HepG2 (cell line): ENCODE measurements at regions not wholly inside any gene's neighbourhood (a gene's known extent, or its start where the extent isn't known, plus 50 kb on each side); places are given as distances from the start of the nearest gene placed in this dataset.
A peak's percentile ranks its signal among the peaks of the same experiment; 100 is the strongest.

Experiments used
- HIVEP1 ChIP-seq: sonication (generic); formaldehyde crosslinking; IDR thresholded peaks from 2 replicates; pipeline ENCODE4 v1.4.0; 2020; ENCODE audit warnings: mild to moderate bottlenecking, missing genetic modification reagents
- ISX ChIP-seq: sonication (generic); formaldehyde crosslinking; conservative IDR thresholded peaks from 2 replicates; pipeline ENCODE4 v1.5.0; 2020; ENCODE audit warnings: missing genetic modification reagents
- KDM1A ChIP-seq: IDR thresholded peaks from 2 replicates; pipeline ENCODE4 v1.6.1; 2016; ENCODE audit warnings: missing compliant biosample characterization
- KDM6A ChIP-seq: IDR thresholded peaks from 2 replicates; pipeline ENCODE4 v1.6.1; 2016; ENCODE audit warnings: low read depth
- KMT2A ChIP-seq: sonication (generic); formaldehyde crosslinking; IDR thresholded peaks from 2 replicates; pipeline ENCODE4 v1.4.0; 2020; ENCODE audit warnings: missing genetic modification reagents
- NFRKB ChIP-seq: fragments of 450-650 bp; IDR thresholded peaks from 2 replicates; pipeline ENCODE4 v1.6.1; 2017
- TEAD2 ChIP-seq: sonication (generic); formaldehyde crosslinking; IDR thresholded peaks from 2 replicates; pipeline ENCODE4 v1.9.0; 2021; ENCODE audit warnings: missing genetic modification reagents
- ZNF317 ChIP-seq: sonication (generic); formaldehyde crosslinking; IDR thresholded peaks from 2 replicates; pipeline ENCODE4 v1.5.0; 2020; ENCODE audit warnings: mild to moderate bottlenecking, missing genetic modification reagents
- ZNF354B ChIP-seq: sonication (generic); formaldehyde crosslinking; IDR thresholded peaks from 2 replicates; pipeline ENCODE4 v1.8.0; 2022; ENCODE audit warnings: mild to moderate bottlenecking, missing genetic modification reagents
- ZNF530 ChIP-seq: sonication (generic); formaldehyde crosslinking; IDR thresholded peaks from 2 replicates; pipeline ENCODE4 v1.5.0; 2020; ENCODE audit warnings: low read depth, mild to moderate bottlenecking, missing genetic modification reagents
- ZNF83 ChIP-seq: sonication (generic); formaldehyde crosslinking; IDR thresholded peaks from 2 replicates; pipeline ENCODE4 v1.4.0; 2020; ENCODE audit warnings: missing genetic modification reagents, mild to moderate bottlenecking, borderline replicate concordance
- ZNF878 ChIP-seq: sonication (generic); formaldehyde crosslinking; IDR thresholded peaks from 2 replicates; pipeline ENCODE4 v1.8.1; 2023; ENCODE audit warnings: mild to moderate bottlenecking, missing genetic modification reagents, moderate library complexity
- ZNF883 ChIP-seq: sonication (generic); formaldehyde crosslinking; IDR thresholded peaks from 2 replicates; pipeline ENCODE4 v1.5.1; 2020; ENCODE audit warnings: mild to moderate bottlenecking, missing genetic modification reagents; ENCODE audit errors: not compliant biosample characterization
- TF ChIP-seq, protein P1 (sequence below): IDR thresholded peaks from 2 replicates; pipeline ENCODE4 v1.6.1; 2012; ENCODE audit warnings: low read length, improper control_type of control experiment
- TF ChIP-seq, protein P2 (sequence below): sonication (generic); formaldehyde crosslinking; IDR thresholded peaks from 2 replicates; pipeline ENCODE4 v1.8.0; 2022; ENCODE audit warnings: mild to moderate bottlenecking, missing genetic modification reagents
- TF ChIP-seq, protein P3 (sequence below): sonication (generic); formaldehyde crosslinking; IDR thresholded peaks from 2 replicates; pipeline ENCODE4 v1.5.0; 2020; ENCODE audit warnings: mild to moderate bottlenecking, missing genetic modification reagents
- TF ChIP-seq, protein P4 (sequence below): IDR thresholded peaks from 2 replicates; pipeline ENCODE4 v1.4.0; 2020; ENCODE audit warnings: mild to moderate bottlenecking, missing genetic modification reagents
- TF ChIP-seq, protein P5 (sequence below): sonication (generic); formaldehyde crosslinking; IDR thresholded peaks from 2 replicates; pipeline ENCODE4 v1.8.0; 2022; ENCODE audit warnings: low read depth, missing genetic modification reagents

DNA sequence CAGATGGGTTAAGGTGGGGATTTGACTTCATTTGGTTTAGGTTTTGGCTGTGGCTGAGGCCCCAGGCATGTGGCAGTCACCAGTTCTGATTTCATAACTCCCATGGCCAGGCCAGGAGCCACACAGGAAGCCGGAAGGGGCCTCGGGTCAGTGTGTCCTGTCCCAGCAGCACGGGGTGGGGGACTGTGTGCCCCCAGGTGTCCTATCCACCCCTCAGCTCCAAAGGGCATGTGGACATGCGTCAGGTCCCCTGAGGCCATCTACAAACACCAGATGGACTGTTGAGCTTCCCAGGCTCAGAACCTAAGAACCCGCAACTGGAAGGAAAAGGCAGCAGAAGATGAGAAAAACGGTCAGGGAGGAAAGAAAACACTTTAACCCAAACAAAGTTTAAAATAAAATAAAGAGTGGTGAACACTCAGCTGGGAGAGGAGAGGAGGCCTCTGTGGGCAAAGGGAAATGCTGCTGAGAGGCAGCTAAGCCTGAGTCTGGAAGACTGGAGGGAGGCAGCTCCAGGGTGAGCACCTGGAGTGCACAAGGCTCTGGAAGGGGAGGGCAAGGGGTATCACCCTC is 260.8 kb downstream of the AUH start (continued):
- TF ChIP-seq ZNF530 (CRISPR knock-in tag), result no peak
- no peak for TF ChIP-seq NFRKB
- TF ChIP-seq ZNF83 (CRISPR knock-in tag), result no peak
- TF ChIP-seq KMT2A (CRISPR knock-in tag), result no peak
- peak; percentile 80 for TF ChIP-seq KDM6A (CRISPR knock-in tag)
- TF ChIP-seq, protein P1, sequence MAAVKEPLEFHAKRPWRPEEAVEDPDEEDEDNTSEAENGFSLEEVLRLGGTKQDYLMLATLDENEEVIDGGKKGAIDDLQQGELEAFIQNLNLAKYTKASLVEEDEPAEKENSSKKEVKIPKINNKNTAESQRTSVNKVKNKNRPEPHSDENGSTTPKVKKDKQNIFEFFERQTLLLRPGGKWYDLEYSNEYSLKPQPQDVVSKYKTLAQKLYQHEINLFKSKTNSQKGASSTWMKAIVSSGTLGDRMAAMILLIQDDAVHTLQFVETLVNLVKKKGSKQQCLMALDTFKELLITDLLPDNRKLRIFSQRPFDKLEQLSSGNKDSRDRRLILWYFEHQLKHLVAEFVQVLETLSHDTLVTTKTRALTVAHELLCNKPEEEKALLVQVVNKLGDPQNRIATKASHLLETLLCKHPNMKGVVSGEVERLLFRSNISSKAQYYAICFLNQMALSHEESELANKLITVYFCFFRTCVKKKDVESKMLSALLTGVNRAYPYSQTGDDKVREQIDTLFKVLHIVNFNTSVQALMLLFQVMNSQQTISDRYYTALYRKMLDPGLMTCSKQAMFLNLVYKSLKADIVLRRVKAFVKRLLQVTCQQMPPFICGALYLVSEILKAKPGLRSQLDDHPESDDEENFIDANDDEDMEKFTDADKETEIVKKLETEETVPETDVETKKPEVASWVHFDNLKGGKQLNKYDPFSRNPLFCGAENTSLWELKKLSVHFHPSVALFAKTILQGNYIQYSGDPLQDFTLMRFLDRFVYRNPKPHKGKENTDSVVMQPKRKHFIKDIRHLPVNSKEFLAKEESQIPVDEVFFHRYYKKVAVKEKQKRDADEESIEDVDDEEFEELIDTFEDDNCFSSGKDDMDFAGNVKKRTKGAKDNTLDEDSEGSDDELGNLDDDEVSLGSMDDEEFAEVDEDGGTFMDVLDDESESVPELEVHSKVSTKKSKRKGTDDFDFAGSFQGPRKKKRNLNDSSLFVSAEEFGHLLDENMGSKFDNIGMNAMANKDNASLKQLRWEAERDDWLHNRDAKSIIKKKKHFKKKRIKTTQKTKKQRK, result no peak
- TF ChIP-seq ISX (CRISPR knock-in tag), result no peak
- peak; percentile 63; the same call in 1 of the 2 replicates for TF ChIP-seq KDM1A
- peak; percentile 81 for TF ChIP-seq HIVEP1 (CRISPR knock-in tag)
- no peak for TF ChIP-seq ZNF883 (CRISPR knock-in tag)
- TF ChIP-seq, protein P2, sequence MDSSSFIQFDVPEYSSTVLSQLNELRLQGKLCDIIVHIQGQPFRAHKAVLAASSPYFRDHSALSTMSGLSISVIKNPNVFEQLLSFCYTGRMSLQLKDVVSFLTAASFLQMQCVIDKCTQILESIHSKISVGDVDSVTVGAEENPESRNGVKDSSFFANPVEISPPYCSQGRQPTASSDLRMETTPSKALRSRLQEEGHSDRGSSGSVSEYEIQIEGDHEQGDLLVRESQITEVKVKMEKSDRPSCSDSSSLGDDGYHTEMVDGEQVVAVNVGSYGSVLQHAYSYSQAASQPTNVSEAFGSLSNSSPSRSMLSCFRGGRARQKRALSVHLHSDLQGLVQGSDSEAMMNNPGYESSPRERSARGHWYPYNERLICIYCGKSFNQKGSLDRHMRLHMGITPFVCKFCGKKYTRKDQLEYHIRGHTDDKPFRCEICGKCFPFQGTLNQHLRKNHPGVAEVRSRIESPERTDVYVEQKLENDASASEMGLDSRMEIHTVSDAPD, result peak; percentile 97
- TF ChIP-seq ZNF354B (CRISPR knock-in tag), result no peak
- TF ChIP-seq, protein P3, sequence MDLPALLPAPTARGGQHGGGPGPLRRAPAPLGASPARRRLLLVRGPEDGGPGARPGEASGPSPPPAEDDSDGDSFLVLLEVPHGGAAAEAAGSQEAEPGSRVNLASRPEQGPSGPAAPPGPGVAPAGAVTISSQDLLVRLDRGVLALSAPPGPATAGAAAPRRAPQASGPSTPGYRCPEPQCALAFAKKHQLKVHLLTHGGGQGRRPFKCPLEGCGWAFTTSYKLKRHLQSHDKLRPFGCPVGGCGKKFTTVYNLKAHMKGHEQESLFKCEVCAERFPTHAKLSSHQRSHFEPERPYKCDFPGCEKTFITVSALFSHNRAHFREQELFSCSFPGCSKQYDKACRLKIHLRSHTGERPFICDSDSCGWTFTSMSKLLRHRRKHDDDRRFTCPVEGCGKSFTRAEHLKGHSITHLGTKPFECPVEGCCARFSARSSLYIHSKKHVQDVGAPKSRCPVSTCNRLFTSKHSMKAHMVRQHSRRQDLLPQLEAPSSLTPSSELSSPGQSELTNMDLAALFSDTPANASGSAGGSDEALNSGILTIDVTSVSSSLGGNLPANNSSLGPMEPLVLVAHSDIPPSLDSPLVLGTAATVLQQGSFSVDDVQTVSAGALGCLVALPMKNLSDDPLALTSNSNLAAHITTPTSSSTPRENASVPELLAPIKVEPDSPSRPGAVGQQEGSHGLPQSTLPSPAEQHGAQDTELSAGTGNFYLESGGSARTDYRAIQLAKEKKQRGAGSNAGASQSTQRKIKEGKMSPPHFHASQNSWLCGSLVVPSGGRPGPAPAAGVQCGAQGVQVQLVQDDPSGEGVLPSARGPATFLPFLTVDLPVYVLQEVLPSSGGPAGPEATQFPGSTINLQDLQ (CRISPR knock-in tag), result no peak
- peak; percentile 89 for TF ChIP-seq ZNF878 (CRISPR knock-in tag)
- 0 out of 2 replicates have a peak, but pooled peaks have one; percentile 13 for TF ChIP-seq TEAD2 (CRISPR knock-in tag)
- TF ChIP-seq, protein P4, sequence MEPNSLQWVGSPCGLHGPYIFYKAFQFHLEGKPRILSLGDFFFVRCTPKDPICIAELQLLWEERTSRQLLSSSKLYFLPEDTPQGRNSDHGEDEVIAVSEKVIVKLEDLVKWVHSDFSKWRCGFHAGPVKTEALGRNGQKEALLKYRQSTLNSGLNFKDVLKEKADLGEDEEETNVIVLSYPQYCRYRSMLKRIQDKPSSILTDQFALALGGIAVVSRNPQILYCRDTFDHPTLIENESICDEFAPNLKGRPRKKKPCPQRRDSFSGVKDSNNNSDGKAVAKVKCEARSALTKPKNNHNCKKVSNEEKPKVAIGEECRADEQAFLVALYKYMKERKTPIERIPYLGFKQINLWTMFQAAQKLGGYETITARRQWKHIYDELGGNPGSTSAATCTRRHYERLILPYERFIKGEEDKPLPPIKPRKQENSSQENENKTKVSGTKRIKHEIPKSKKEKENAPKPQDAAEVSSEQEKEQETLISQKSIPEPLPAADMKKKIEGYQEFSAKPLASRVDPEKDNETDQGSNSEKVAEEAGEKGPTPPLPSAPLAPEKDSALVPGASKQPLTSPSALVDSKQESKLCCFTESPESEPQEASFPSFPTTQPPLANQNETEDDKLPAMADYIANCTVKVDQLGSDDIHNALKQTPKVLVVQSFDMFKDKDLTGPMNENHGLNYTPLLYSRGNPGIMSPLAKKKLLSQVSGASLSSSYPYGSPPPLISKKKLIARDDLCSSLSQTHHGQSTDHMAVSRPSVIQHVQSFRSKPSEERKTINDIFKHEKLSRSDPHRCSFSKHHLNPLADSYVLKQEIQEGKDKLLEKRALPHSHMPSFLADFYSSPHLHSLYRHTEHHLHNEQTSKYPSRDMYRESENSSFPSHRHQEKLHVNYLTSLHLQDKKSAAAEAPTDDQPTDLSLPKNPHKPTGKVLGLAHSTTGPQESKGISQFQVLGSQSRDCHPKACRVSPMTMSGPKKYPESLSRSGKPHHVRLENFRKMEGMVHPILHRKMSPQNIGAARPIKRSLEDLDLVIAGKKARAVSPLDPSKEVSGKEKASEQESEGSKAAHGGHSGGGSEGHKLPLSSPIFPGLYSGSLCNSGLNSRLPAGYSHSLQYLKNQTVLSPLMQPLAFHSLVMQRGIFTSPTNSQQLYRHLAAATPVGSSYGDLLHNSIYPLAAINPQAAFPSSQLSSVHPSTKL (CRISPR knock-in tag), result peak; percentile 87
- TF ChIP-seq ZNF317 (CRISPR knock-in tag), result peak; percentile 88
- TF ChIP-seq, protein P5, sequence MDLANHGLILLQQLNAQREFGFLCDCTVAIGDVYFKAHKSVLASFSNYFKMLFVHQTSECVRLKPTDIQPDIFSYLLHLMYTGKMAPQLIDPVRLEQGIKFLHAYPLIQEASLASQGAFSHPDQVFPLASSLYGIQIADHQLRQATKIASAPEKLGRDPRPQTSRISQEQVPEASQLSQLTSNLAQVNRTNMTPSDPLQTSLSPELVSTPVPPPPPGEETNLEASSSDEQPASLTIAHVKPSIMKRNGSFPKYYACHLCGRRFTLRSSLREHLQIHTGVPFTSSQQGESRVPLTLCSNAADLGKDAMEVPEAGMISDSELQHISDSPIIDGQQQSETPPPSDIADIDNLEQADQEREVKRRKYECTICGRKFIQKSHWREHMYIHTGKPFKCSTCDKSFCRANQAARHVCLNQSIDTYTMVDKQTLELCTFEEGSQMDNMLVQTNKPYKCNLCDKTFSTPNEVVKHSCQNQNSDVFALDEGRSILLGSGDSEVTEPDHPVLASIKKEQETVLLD (CRISPR knock-in tag), result no peak
